GM12891 (cell line): ENCODE measurements at regions not wholly inside any gene's neighbourhood (a gene's known extent, or its start where the extent isn't known, plus 50 kb on each side); places are given as distances from the start of the nearest gene placed in this dataset.

Experiments used
- DNase-seq: peaks from one replicate; pipeline ENCODE4 v3.0.0; 2011; ENCODE audit warnings: low spot score; ENCODE audit not compliant: insufficient read length
- FAIRE-seq: peaks from 2 replicates; lab custom pipeline; 2011; peaks lifted over from hg19 to GRCh38; lab: Jason Lieb, UNC
- PAX5 ChIP-seq: IDR thresholded peaks from 2 replicates; pipeline ENCODE4 v1.6.1; 2011; ENCODE audit warnings: low read length, moderate library complexity, mild to moderate bottlenecking; ENCODE audit not compliant: insufficient read depth, severe bottlenecking
- POLR2A ChIP-seq: IDR thresholded peaks from 2 replicates; pipeline ENCODE4 v1.6.1; 2011; ENCODE audit warnings: low read depth, low read length, control low read depth
- POLR2AphosphoS5 ChIP-seq: IDR thresholded peaks from 2 replicates; pipeline ENCODE4 v1.6.1; 2011; ENCODE audit warnings: low read depth, low read length, control low read depth
- POU2F2 ChIP-seq: IDR thresholded peaks from 2 replicates; pipeline ENCODE4 v1.6.1; 2011; ENCODE audit warnings: low read depth, mild to moderate bottlenecking, control low read depth, low read length, moderate library complexity
- SPI1 ChIP-seq: IDR thresholded peaks from 2 replicates; pipeline ENCODE4 v1.6.1; 2011; ENCODE audit warnings: low read depth, low read length, control low read depth
- TAF1 ChIP-seq: IDR thresholded peaks from 2 replicates; pipeline ENCODE4 v1.6.1; 2011; ENCODE audit warnings: low read depth, low read length, control low read depth

- no peak for TF ChIP-seq TAF1
- no peak for TF ChIP-seq POLR2A
- TF ChIP-seq SPI1 = no peak
- no peak for TF ChIP-seq POLR2AphosphoS5
- TF ChIP-seq POU2F2 = no peak
- TF ChIP-seq PAX5 = no peak
- FAIRE-seq = no peak
- DNase-seq = no peak
Observed at GRCh38 chr15:77762747-77763355, 130.1 kb upstream of the LINGO1 start.

- no peak for TF ChIP-seq POLR2AphosphoS5
- no peak for TF ChIP-seq POLR2A
- no peak for TF ChIP-seq POU2F2
- no peak for TF ChIP-seq TAF1
- TF ChIP-seq SPI1 = no peak
- TF ChIP-seq PAX5 = no peak
- no peak for FAIRE-seq
Observed at GRCh38 chr15:77759896-77760592, 127.3 kb upstream of the LINGO1 start.

GRCh38 chr15:77753939-77754338, 121.2 kb upstream of the LINGO1 start:
- FAIRE-seq = no peak
- DNase-seq = no peak

More at GRCh38 chr15:77759896-77760592, 127.3 kb upstream of the LINGO1 start:
- no peak for DNase-seq

GRCh38 chr15:77753281-77753873, 120.7 kb upstream of the LINGO1 start:
- TF ChIP-seq PAX5 = no peak
- no peak for FAIRE-seq
- no peak for DNase-seq

More at GRCh38 chr15:77753939-77754338, 121.2 kb upstream of the LINGO1 start:
- TF ChIP-seq SPI1 (no peak), PAX5 (no peak)

GRCh38 chr15:77749998-77750540, 117.4 kb upstream of the LINGO1 start:
- DNase-seq (no peak), FAIRE-seq (no peak)
- no peak for TF ChIP-seq TAF1
- TF ChIP-seq SPI1 = no peak

- no peak for DNase-seq
- TF ChIP-seq TAF1 = no peak
- TF ChIP-seq POLR2AphosphoS5 = no peak
- TF ChIP-seq SPI1 = no peak
- no peak for TF ChIP-seq POU2F2
- TF ChIP-seq PAX5 = no peak
- TF ChIP-seq POLR2A = no peak
- no peak for FAIRE-seq
Observed at GRCh38 chr15:77749236-77749997, 116.7 kb upstream of the LINGO1 start.

GRCh38 chr15:77748078-77749064, 115.7 kb upstream of the LINGO1 start:
- no peak for TF ChIP-seq TAF1
- no peak for TF ChIP-seq POLR2AphosphoS5
- no peak for TF ChIP-seq PAX5
- TF ChIP-seq POLR2A = no peak
- no peak for TF ChIP-seq SPI1
- TF ChIP-seq POU2F2 = no peak
- no peak for FAIRE-seq

GRCh38 chr15:77747175-77748077, 114.7 kb upstream of the LINGO1 start:
- DNase-seq = no peak
- TF ChIP-seq TAF1 (no peak), POU2F2 (no peak), PAX5 (no peak), SPI1 (no peak), POLR2AphosphoS5 (no peak), POLR2A (no peak)
- FAIRE-seq = no peak

More at GRCh38 chr15:77748078-77749064, 115.7 kb upstream of the LINGO1 start:
- no peak for DNase-seq
